Endodermal cell (in vitro differentiated cells): ENCODE measurements at regions not wholly inside any gene's neighbourhood (a gene's known extent, or its start where the extent isn't known, plus 50 kb on each side); places are given as distances from the start of the nearest gene placed in this dataset.

Experiments
- DNase-seq: peaks from one replicate; pipeline ENCODE4 v3.0.0-alpha.2; 2017
- H3K27ac ChIP-seq: 2 replicates; pipeline ENCODE4 v1.5.1; 2013; ENCODE audit warnings: mild to moderate bottlenecking, low read depth, low read length, moderate library complexity
- H3K27me3 ChIP-seq: 2 replicates; pipeline ENCODE4 v1.6.1; 2013; ENCODE audit warnings: mild to moderate bottlenecking, low read length, moderate library complexity; ENCODE audit not compliant: insufficient read depth, control insufficient read depth, poor library complexity, severe bottlenecking
- H3K36me3 ChIP-seq: 2 replicates; pipeline ENCODE4 v1.7.0; 2013; ENCODE audit warnings: mild to moderate bottlenecking, low read length, moderate library complexity; ENCODE audit not compliant: control insufficient read depth, insufficient read depth
- H3K4me1 ChIP-seq: one replicate; pipeline ENCODE4 v1.7.0; 2013; ENCODE audit warnings: low read length; ENCODE audit not compliant: control insufficient read depth, insufficient read depth
- H3K4me3 ChIP-seq: 2 replicates; pipeline ENCODE4 v1.5.1; 2013; ENCODE audit warnings: mild to moderate bottlenecking, low read length, moderate library complexity
- H3K9ac ChIP-seq: 2 replicates; pipeline ENCODE4 v1.6.1; 2013; ENCODE audit warnings: mild to moderate bottlenecking, low read length, moderate library complexity; ENCODE audit not compliant: poor library complexity, severe bottlenecking; ENCODE audit errors: extremely low read depth
- H3K9me3 ChIP-seq: 2 replicates; pipeline ENCODE4 v1.6.1; 2013; ENCODE audit warnings: mild to moderate bottlenecking, low read length, moderate library complexity; ENCODE audit not compliant: control insufficient read depth
- H3K27ac Mint-ChIP-seq: 2 replicates; pipeline ENCODE4 v1.8.0; 2020; ENCODE audit warnings: mixed read lengths
- H3K27me3 Mint-ChIP-seq: 2 replicates; pipeline ENCODE4 v1.8.0; 2021; ENCODE audit warnings: mild to moderate bottlenecking, mixed read lengths; ENCODE audit not compliant: insufficient read depth
- H3K36me3 Mint-ChIP-seq: 2 replicates; pipeline ENCODE4 v1.8.0; 2020; ENCODE audit warnings: low read depth, mixed read lengths
- H3K4me1 Mint-ChIP-seq: 2 replicates; pipeline ENCODE4 v1.8.0; 2020; ENCODE audit warnings: mixed read lengths
- H3K4me3 Mint-ChIP-seq: 2 replicates; pipeline ENCODE4 v1.8.0; 2020; ENCODE audit warnings: mild to moderate bottlenecking, moderate library complexity, mixed read lengths
- H3K9me3 Mint-ChIP-seq: 2 replicates; pipeline ENCODE4 v1.8.0; 2020; ENCODE audit warnings: mild to moderate bottlenecking, mixed read lengths
- CTCF ChIP-seq: fragments of 200-600 bp; sonication (generic); conservative IDR thresholded peaks from 2 replicates; pipeline ENCODE4 v1.5.0; 2021; ENCODE audit warnings: antibody characterized with exemption, mild to moderate bottlenecking
- WGBS, 2 experiments: methylation state at CpG; one replicate each; pipeline versions ENCODE4 v1.1.5 to v1.1.7; 2013; ENCODE audit warnings: missing lambda C conversion rate in 2 of 2, mixed read lengths in 1 of 2; ENCODE audit not compliant: insufficient coverage in 1 of 2, insufficient read length in 1 of 2; 5-methylcytosine and 5-hydroxymethylcytosine counted together

DNA sequence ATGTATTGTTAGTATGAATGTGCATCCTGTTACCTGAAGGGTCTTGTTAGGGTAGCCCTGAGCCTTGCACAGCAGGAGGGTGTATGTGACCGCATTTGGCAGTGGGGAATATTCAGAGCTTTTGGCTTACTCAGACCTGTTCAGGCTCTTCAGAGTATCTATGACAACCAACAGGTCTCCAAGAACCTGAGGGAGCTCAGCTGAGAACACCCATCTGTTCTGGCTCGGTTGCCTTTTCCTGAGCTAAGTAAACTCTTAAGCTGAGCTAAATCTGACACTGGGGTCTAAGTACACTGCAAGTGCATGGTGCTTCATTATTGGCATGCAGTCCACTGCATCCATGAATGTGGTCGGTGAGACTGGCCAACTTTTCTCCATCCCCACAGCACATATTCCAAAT is 92.4 kb upstream of the CHST9 start:
- H3K27ac Mint-ChIP-seq, result no peak overlapping the region
- H3K36me3 Mint-ChIP-seq, result no peaks in the 10 kb centered on the region
- no peak for TF ChIP-seq CTCF
- no peak overlapping the region for H3K4me3 Mint-ChIP-seq
- Histone ChIP-seq H3K27me3 (no peaks in the 10 kb centered on the region), H3K36me3 (no peaks in the 10 kb centered on the region), H3K9me3 (no peaks in the 10 kb centered on the region), H3K4me3 (no peak overlapping the region), H3K27ac (no peak overlapping the region), H3K4me1 (no peaks in the 10 kb centered on the region), H3K9ac (no peak overlapping the region)
- H3K27me3 Mint-ChIP-seq, result no peaks in the 10 kb centered on the region
- 91 to 100% methylated on average over 2 to 3 of the region's 3 CpGs for WGBS, 2 experiments
- H3K9me3 Mint-ChIP-seq, result peaks cover 8% of the 10 kb centered on the region
- H3K4me1 Mint-ChIP-seq, result no peaks in the 10 kb centered on the region
- DNase-seq, result no peak

DNA sequence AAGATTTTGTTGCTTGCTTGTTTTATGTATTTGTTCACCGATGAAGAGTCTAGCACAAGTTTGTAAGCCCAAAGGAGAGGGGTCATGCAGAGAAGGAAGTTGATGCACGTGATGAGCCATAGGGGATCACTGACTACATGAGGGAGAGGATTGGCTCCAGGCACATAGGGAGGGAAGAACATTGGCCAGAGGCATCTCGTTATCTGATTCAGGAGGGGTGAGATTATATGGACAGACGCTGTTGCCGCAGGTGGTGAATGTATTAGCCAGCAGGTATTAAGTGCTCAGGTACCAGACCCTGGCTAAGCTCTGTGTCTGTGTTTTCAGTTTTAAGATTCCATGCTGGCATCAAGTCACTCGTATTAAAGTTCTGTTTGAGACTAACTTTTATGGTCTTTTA is 91.8 kb upstream of the CHST9 start:
- DNase-seq, result no peak
- WGBS, 2 experiments, result 91% methylated on average over 6 of the region's 6 CpGs
- no peak for TF ChIP-seq CTCF
- no peak overlapping the region for H3K4me3 ChIP-seq
- no peaks in the 10 kb centered on the region for H3K9me3 ChIP-seq
- Mint-ChIP-seq H3K27me3 (no peaks in the 10 kb centered on the region), H3K9me3 (peaks cover 8% of the 10 kb centered on the region), H3K36me3 (no peaks in the 10 kb centered on the region), H3K4me3 (no peak overlapping the region), H3K4me1 (no peaks in the 10 kb centered on the region), H3K27ac (no peak overlapping the region)
- H3K27ac ChIP-seq, result no peak overlapping the region
- H3K4me1 ChIP-seq, result no peaks in the 10 kb centered on the region
- H3K36me3 ChIP-seq, result no peaks in the 10 kb centered on the region
- H3K9ac ChIP-seq, result no peak overlapping the region
- H3K27me3 ChIP-seq, result no peaks in the 10 kb centered on the region

DNA sequence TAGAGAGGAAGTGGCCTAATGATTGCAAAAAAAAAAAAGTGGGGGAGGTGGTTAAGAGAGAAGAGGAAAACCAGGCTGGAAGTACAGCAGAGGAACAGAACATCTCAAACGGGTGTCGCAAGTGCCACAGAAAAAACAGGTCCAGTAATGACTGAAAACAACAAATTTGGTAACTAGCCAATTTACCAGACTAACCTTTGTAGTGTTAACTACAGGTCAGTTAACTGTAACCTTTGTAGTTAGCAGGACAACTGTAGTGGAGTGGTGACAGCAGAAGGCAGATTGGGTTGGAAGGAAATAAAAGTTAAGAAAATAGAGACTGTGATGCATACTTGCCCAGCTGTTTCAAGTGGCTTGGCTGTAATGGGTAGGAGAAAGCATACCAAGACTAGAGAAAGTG is 91.4 kb upstream of the CHST9 start:
- no peak overlapping the region for H3K4me3 ChIP-seq
- no peak overlapping the region for H3K27ac Mint-ChIP-seq
- no peak overlapping the region for H3K9ac ChIP-seq
- H3K4me3 Mint-ChIP-seq, result no peak overlapping the region
- no peaks in the 10 kb centered on the region for H3K27me3 Mint-ChIP-seq
- H3K36me3 Mint-ChIP-seq, result no peaks in the 10 kb centered on the region
- no peak overlapping the region for H3K27ac ChIP-seq
- TF ChIP-seq CTCF, result no peak
- 98 to 100% methylated on average over 2 of the region's 2 CpGs for WGBS, 2 experiments
- no peak for DNase-seq
- H3K4me1 Mint-ChIP-seq, result no peaks in the 10 kb centered on the region
- H3K27me3 ChIP-seq, result no peaks in the 10 kb centered on the region
- H3K9me3 ChIP-seq, result no peaks in the 10 kb centered on the region
- no peaks in the 10 kb centered on the region for H3K4me1 ChIP-seq
- H3K36me3 ChIP-seq, result no peaks in the 10 kb centered on the region
- peaks cover 10% of the 10 kb centered on the region for H3K9me3 Mint-ChIP-seq
